ENCODE measurements at regions not wholly inside any gene's neighbourhood (a gene's known extent, or its start where the extent isn't known, plus 50 kb on each side); places are given as distances from the start of the nearest gene placed in this dataset.
A peak's percentile ranks its signal among the peaks of the same experiment; 100 is the strongest.

DNA sequence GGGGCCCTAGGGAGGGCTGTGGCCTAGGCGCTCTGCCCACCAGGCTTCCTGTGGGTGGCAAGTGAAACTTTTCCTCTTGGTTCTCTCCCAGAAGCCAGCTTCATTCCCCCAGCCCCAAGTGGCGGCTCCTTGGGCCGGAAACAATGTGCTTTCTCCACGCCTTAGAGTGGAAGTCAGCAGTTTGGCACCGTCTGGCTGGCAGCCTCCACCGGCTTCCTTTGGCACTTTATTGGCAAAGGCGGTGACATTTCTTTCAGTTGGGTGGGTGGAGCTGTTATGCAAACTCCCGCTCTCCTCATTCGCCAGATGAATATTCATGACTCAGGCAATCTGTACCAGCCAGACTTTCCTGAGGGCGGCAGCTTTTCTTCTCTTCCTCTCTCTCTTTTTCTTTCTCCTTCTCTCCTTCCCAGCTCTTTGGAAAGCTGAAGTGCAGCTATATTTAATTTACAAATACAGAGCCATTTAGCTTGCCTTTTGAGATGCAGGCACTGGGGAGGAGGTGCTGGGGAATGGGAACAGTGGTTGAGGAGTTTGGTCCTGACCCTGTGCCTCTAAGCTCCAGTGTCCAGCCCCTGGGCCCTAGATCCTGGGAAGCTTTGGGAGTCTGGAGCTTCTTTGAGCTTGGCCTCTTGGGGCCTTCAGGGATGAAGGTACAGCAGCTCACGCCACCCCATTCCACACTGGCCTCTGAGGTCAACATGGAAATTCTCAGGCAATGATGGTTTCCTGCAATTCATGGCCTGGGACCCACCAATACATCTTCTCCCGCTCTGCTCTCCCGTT is 67.8 kb upstream of the POU3F1 start:
- H3K9me2 ChIP-seq (ENCODE audit: insufficient read depth): peaks cover 5% of the 10 kb centered on the region; the same call in 1 of the 2 replicates
- TF ChIP-seq CREB1 (CRISPR knock-in tag; IDR thresholded peaks at IDR 0.05; ENCODE audit: low read depth) (no peak), EZH2phosphoT487 (IDR thresholded peaks at IDR 0.05; ENCODE audit: unreplicated experiment) (no peak), ZNF331 (CRISPR knock-in tag; IDR thresholded peaks at IDR 0.05; ENCODE audit: low read depth) (no peak), JUNB (IDR thresholded peaks at IDR 0.05; ENCODE audit: unreplicated experiment) (no peak), STAT1 (IDR thresholded peaks at IDR 0.05; ENCODE audit: unreplicated experiment) (no peak), ZNF114 (CRISPR knock-in tag; IDR thresholded peaks at IDR 0.05) (no peak), EZH2 (IDR thresholded peaks at IDR 0.05; ENCODE audit: low read depth, unreplicated experiment) (no peak), NANOG (IDR thresholded peaks at IDR 0.05; ENCODE audit: borderline replicate concordance) (no peak), POLR2AphosphoS5 (IDR thresholded peaks at IDR 0.05; ENCODE audit: low read depth) (no peak)
- TF ChIP-seq, protein P1, sequence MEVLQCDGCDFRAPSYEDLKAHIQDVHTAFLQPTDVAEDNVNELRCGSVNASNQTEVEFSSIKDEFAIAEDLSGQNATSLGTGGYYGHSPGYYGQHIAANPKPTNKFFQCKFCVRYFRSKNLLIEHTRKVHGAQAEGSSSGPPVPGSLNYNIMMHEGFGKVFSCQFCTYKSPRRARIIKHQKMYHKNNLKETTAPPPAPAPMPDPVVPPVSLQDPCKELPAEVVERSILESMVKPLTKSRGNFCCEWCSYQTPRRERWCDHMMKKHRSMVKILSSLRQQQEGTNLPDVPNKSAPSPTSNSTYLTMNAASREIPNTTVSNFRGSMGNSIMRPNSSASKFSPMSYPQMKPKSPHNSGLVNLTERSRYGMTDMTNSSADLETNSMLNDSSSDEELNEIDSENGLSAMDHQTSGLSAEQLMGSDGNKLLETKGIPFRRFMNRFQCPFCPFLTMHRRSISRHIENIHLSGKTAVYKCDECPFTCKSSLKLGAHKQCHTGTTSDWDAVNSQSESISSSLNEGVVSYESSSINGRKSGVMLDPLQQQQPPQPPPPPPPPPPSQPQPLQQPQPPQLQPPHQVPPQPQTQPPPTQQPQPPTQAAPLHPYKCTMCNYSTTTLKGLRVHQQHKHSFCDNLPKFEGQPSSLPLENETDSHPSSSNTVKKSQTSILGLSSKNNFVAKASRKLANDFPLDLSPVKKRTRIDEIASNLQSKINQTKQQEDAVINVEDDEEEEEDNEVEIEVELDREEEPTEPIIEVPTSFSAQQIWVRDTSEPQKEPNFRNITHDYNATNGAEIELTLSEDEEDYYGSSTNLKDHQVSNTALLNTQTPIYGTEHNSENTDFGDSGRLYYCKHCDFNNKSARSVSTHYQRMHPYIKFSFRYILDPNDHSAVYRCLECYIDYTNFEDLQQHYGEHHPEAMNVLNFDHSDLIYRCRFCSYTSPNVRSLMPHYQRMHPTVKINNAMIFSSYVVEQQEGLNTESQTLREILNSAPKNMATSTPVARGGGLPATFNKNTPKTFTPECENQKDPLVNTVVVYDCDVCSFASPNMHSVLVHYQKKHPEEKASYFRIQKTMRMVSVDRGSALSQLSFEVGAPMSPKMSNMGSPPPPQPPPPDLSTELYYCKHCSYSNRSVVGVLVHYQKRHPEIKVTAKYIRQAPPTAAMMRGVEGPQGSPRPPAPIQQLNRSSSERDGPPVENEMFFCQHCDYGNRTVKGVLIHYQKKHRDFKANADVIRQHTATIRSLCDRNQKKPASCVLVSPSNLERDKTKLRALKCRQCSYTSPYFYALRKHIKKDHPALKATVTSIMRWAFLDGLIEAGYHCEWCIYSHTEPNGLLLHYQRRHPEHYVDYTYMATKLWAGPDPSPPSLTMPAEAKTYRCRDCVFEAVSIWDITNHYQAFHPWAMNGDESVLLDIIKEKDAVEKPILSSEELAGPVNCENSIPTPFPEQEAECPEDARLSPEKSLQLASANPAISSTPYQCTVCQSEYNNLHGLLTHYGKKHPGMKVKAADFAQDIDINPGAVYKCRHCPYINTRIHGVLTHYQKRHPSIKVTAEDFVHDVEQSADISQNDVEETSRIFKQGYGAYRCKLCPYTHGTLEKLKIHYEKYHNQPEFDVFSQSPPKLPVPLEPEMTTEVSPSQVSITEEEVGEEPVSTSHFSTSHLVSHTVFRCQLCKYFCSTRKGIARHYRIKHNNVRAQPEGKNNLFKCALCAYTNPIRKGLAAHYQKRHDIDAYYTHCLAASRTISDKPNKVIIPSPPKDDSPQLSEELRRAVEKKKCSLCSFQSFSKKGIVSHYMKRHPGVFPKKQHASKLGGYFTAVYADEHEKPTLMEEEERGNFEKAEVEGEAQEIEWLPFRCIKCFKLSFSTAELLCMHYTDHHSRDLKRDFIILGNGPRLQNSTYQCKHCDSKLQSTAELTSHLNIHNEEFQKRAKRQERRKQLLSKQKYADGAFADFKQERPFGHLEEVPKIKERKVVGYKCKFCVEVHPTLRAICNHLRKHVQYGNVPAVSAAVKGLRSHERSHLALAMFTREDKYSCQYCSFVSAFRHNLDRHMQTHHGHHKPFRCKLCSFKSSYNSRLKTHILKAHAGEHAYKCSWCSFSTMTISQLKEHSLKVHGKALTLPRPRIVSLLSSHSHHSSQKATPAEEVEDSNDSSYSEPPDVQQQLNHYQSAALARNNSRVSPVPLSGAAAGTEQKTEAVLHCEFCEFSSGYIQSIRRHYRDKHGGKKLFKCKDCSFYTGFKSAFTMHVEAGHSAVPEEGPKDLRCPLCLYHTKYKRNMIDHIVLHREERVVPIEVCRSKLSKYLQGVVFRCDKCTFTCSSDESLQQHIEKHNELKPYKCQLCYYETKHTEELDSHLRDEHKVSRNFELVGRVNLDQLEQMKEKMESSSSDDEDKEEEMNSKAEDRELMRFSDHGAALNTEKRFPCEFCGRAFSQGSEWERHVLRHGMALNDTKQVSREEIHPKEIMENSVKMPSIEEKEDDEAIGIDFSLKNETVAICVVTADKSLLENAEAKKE (CRISPR knock-in tag; IDR thresholded peaks at IDR 0.05): no peak
- TF ChIP-seq, protein P2, sequence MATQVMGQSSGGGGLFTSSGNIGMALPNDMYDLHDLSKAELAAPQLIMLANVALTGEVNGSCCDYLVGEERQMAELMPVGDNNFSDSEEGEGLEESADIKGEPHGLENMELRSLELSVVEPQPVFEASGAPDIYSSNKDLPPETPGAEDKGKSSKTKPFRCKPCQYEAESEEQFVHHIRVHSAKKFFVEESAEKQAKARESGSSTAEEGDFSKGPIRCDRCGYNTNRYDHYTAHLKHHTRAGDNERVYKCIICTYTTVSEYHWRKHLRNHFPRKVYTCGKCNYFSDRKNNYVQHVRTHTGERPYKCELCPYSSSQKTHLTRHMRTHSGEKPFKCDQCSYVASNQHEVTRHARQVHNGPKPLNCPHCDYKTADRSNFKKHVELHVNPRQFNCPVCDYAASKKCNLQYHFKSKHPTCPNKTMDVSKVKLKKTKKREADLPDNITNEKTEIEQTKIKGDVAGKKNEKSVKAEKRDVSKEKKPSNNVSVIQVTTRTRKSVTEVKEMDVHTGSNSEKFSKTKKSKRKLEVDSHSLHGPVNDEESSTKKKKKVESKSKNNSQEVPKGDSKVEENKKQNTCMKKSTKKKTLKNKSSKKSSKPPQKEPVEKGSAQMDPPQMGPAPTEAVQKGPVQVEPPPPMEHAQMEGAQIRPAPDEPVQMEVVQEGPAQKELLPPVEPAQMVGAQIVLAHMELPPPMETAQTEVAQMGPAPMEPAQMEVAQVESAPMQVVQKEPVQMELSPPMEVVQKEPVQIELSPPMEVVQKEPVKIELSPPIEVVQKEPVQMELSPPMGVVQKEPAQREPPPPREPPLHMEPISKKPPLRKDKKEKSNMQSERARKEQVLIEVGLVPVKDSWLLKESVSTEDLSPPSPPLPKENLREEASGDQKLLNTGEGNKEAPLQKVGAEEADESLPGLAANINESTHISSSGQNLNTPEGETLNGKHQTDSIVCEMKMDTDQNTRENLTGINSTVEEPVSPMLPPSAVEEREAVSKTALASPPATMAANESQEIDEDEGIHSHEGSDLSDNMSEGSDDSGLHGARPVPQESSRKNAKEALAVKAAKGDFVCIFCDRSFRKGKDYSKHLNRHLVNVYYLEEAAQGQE (IDR thresholded peaks at IDR 0.05; ENCODE audit: unreplicated experiment): no peak
- TF ChIP-seq, protein P3, sequence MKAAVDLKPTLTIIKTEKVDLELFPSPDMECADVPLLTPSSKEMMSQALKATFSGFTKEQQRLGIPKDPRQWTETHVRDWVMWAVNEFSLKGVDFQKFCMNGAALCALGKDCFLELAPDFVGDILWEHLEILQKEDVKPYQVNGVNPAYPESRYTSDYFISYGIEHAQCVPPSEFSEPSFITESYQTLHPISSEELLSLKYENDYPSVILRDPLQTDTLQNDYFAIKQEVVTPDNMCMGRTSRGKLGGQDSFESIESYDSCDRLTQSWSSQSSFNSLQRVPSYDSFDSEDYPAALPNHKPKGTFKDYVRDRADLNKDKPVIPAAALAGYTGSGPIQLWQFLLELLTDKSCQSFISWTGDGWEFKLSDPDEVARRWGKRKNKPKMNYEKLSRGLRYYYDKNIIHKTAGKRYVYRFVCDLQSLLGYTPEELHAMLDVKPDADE (IDR thresholded peaks at IDR 0.05): no peak
- TF ChIP-seq, protein P4, sequence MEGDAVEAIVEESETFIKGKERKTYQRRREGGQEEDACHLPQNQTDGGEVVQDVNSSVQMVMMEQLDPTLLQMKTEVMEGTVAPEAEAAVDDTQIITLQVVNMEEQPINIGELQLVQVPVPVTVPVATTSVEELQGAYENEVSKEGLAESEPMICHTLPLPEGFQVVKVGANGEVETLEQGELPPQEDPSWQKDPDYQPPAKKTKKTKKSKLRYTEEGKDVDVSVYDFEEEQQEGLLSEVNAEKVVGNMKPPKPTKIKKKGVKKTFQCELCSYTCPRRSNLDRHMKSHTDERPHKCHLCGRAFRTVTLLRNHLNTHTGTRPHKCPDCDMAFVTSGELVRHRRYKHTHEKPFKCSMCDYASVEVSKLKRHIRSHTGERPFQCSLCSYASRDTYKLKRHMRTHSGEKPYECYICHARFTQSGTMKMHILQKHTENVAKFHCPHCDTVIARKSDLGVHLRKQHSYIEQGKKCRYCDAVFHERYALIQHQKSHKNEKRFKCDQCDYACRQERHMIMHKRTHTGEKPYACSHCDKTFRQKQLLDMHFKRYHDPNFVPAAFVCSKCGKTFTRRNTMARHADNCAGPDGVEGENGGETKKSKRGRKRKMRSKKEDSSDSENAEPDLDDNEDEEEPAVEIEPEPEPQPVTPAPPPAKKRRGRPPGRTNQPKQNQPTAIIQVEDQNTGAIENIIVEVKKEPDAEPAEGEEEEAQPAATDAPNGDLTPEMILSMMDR (conservative IDR thresholded peaks at IDR 0.05; ENCODE audit: low read depth in 2 of 2): no peak
- Mint-ChIP-seq H3K27me3 (ENCODE audit: insufficient read depth, low read depth, poor library complexity) (peaks cover 3% of the 10 kb centered on the region), H3K27ac (peak overlapping the region; percentile 69; the same call in 1 of the 2 replicates), H3K36me3 (ENCODE audit: low read depth) (peaks cover 18% of the 10 kb centered on the region), H3K4me3 (no peak overlapping the region), H3K9me3 (peaks cover 3% of the 10 kb centered on the region; the same call in 2 of the 3 replicates), H3K4me1 (peaks cover 34% of the 10 kb centered on the region)
- H3K27ac ChIP-seq (ENCODE audit: low read depth): no peak overlapping the region
- H3F3A ChIP-seq (replicated peaks; ENCODE audit: low read depth): no peaks in the 10 kb centered on the region
- DNase-seq (ENCODE audit: low spot score) (no peak), ATAC-seq (no peak; the same call in 2 of the 3 replicates)
- peaks cover 18% of the 10 kb centered on the region; the same call in 1 of the 2 replicates for H3K4me1 ChIP-seq (ENCODE audit: insufficient read depth)
- H3K79me2 ChIP-seq (replicated peaks; ENCODE audit: insufficient read depth): no peaks in the 10 kb centered on the region
- H4K20me1 ChIP-seq (replicated peaks; ENCODE audit: insufficient read depth): no peaks in the 10 kb centered on the region
- no peaks in the 10 kb centered on the region for H3K36me3 ChIP-seq (ENCODE audit: insufficient read depth)
- no peak overlapping the region for H3K4me3 ChIP-seq
- H3K27me3 ChIP-seq (ENCODE audit: insufficient read depth): no peaks in the 10 kb centered on the region
- 0 out of 2 replicates have a peak overlapping the region, but pooled peaks have one; percentile 5 for H3K4me2 ChIP-seq
- H2AFZ ChIP-seq: no peak overlapping the region

All from GM23338 (cell line).